ENCODE measurements at regions not wholly inside any gene's neighbourhood (a gene's known extent, or its start where the extent isn't known, plus 50 kb on each side); places are given as distances from the start of the nearest gene placed in this dataset.
"Not testable (repeated sequence)": the region's sequence is repeated elsewhere in the genome, so short reads cannot be mapped to it uniquely, and the experiment has no call there.

GRCh38 chr1:223951551-223951950 lies 105.8 kb upstream of the TP53BP2 start:
- not testable (repeated sequence) for DNase-seq

DNA sequence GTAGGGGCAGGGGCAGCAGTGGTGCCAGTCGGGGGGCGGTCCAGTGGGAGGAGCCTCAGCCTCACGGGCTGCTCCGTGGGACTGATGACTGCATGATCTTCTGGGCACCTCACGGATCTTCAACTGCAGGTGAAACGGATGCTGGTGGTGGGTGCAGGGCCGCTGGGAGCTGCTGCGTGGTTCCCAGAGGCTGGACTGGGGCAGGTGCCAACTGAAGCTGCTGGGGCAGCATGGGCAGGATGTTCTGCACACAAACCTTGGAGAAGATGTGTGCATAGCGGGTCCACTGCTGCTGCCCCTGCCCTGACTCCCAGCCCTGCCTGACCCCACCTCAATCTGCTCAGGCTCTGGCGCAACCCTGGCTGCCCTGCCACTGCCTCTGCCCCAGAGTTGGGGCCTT lies 104.2 kb upstream of the TP53BP2 start:
- DNase-seq: not testable (repeated sequence)

- not testable (repeated sequence) for DNase-seq
These were observed 102.3 kb upstream of the TP53BP2 start for GRCh38 chr1:223948041-223948440.

- DNase-seq: not testable (repeated sequence)
These were observed 90.8 kb upstream of the TP53BP2 start for GRCh38 chr1:223936592-223936991.

DNA sequence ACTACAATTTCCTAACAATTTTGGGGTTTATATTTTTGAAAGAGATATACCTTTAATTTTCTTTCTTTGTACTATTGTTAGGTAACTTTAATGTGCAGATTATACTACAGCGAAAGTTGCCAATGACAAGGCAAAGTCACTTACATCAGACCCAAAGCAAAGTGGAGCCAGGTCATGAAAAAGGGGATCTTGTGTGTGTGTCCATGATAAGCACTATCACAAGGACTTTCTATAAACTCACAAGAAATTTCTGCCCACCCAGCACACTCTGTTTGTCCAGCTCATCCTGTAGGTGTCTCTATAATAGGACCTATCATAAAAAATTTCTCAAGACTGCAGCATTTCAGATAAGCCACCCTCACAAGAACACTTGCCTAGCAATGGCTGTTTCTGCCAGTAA lies 85.7 kb upstream of the TP53BP2 start:
- DNase-seq: not testable (repeated sequence)

GRCh38 chr1:223920805-223921204 lies 75.1 kb upstream of the TP53BP2 start:
- DNase-seq: not testable (repeated sequence)

DNA sequence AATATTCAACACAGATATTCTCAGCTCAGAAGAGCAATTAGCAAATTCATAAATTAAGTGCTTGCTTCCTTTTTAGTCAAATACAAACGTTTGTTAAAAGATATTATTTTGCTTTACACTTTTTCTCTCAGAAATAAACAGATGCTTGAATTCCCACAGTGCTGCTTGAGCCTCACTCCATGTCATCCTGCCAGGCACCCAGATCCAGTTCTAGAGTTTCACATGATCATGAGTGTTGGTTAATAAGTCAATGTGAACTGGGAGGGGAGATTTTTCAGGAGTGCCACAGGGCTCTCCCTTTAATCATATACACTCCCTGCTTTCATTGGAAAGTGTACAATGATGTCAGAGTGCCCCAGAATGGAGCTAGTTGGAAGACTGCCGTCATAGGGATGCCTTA lies 69.7 kb upstream of the TP53BP2 start:
- not testable (repeated sequence) for DNase-seq

- not testable (repeated sequence) for DNase-seq
These were observed 68.0 kb upstream of the TP53BP2 start for GRCh38 chr1:223913715-223914114.

DNA sequence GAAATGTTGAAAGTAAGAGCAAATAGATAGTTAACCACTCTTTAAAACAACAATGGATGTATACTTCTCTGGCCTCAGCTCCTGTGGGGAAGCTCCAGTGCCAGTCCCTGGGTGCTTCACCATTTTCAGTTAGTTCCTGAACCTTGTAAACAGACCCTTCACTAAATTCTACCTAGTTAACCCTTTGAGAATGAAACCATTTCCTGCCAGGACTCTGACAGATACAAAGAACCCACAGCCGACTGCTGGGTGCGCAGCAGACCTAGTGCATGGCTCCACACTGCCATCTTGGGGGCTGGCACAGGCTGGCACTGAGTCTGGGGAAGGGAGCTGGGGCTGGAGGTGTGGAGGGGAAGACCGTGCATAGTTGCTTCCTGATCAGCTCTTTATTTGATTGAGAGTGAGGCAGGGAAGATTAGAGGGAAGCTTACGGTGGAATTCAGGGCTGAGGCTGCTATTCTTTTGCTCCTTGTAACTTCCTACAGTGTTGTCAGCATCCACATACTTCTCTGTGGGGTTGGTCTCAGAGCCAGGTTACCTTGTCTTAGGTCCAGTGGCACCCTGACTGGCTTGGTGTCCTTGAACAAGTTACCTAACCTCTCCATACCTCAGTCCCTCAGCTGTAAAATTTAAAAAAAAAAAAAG lies 62.3 kb upstream of the TP53BP2 start:
- not testable (repeated sequence) for DNase-seq

GRCh38 chr1:223903221-223903620 lies 57.5 kb upstream of the TP53BP2 start:
- not testable (repeated sequence) for DNase-seq

DNA sequence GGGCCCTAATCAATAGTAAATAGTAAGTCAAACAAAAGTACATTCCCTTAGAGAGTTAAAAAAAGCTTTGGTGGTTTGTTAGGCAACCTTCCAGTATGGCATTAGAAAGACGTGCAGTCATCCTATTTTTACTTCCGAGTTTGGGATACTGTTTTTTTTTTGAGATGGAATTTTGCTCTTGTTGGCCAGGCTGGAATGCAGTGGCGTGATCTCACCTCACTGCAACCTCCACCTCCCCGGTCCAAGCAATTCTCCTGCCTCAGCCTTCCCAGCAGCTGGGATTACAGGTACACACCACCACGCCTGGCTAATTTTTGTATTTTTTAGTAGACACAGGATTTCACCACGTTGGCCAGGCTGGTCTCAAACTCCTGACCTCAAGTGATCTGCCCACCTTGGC lies 54.0 kb upstream of the TP53BP2 start:
- DNase-seq: not testable (repeated sequence)

- not testable (repeated sequence) for DNase-seq
These were observed 51.4 kb upstream of the TP53BP2 start for GRCh38 chr1:223897097-223897496.

- DNase-seq: not testable (repeated sequence)
These were observed 50.2 kb upstream of the TP53BP2 start for GRCh38 chr1:223895950-223896349.

Measured in left hindlimb (tissue), 1 donor.